GM23338 (cell line): ENCODE measurements at regions not wholly inside any gene's neighbourhood (a gene's known extent, or its start where the extent isn't known, plus 50 kb on each side); places are given as distances from the start of the nearest gene placed in this dataset.

Source experiments
- ATAC-seq: fragments of 200-7000 bp; cut with Tn5 transposase; 3 replicates; pipeline ENCODE4 v1.9.1; 2020
- DNase-seq: peaks from one replicate; pipeline ENCODE4 v3.0.0-alpha.2; 2015; ENCODE audit warnings: low spot score
- H2AFZ ChIP-seq: fragments of 200-600 bp; sonication (generic); 2 replicates; pipeline ENCODE4 v1.8.0; 2016; ENCODE audit warnings: antibody characterized with exemption, mild to moderate bottlenecking, moderate library complexity
- H3F3A ChIP-seq: fragments of 200-600 bp; sonication (generic); replicated peaks from 2 replicates; pipeline ENCODE4 v1.8.0; 2017; ENCODE audit warnings: antibody characterized with exemption, mixed run types, low read depth
- H3K27ac ChIP-seq: fragments of 200-600 bp; sonication (generic); 2 replicates; pipeline ENCODE4 v1.6.1; 2016; ENCODE audit warnings: low read depth
- H3K27me3 ChIP-seq: fragments of 200-600 bp; sonication (generic); 2 replicates; pipeline ENCODE4 v1.8.0; 2016; ENCODE audit warnings: mild to moderate bottlenecking, mixed run types, moderate library complexity; ENCODE audit not compliant: insufficient read depth
- H3K36me3 ChIP-seq: fragments of 200-600 bp; sonication (generic); 2 replicates; pipeline ENCODE4 v1.8.0; 2016; ENCODE audit warnings: mild to moderate bottlenecking; ENCODE audit not compliant: insufficient read depth
- H3K4me1 ChIP-seq: fragments of 200-600 bp; sonication (generic); 2 replicates; pipeline ENCODE4 v1.8.0; 2016; ENCODE audit warnings: mild to moderate bottlenecking, moderate library complexity; ENCODE audit not compliant: insufficient read depth
- H3K4me2 ChIP-seq: fragments of 200-600 bp; sonication (generic); 2 replicates; pipeline ENCODE4 v1.7.1; 2017; ENCODE audit warnings: mixed run types
- H3K4me3 ChIP-seq: fragments of 200-600 bp; sonication (generic); 2 replicates; pipeline ENCODE4 v1.6.1; 2016; ENCODE audit warnings: mixed run types
- H3K79me2 ChIP-seq: fragments of 200-600 bp; sonication (generic); replicated peaks from 2 replicates; pipeline ENCODE4 v1.8.0; 2017; ENCODE audit warnings: mild to moderate bottlenecking; ENCODE audit not compliant: insufficient read depth
- H3K9me2 ChIP-seq: fragments of 200-600 bp; sonication (generic); 2 replicates; pipeline ENCODE4 v1.8.0; 2017; ENCODE audit not compliant: insufficient read depth
- H4K20me1 ChIP-seq: fragments of 200-600 bp; sonication (generic); replicated peaks from 2 replicates; pipeline ENCODE4 v1.8.0; 2017; ENCODE audit warnings: mild to moderate bottlenecking; ENCODE audit not compliant: insufficient read depth
- H3K27ac Mint-ChIP-seq: 2 replicates; pipeline ENCODE4 v1.8.0; 2020; ENCODE audit warnings: inconsistent platforms, mild to moderate bottlenecking, moderate library complexity, mixed read lengths
- H3K27me3 Mint-ChIP-seq: 3 replicates; pipeline ENCODE4 v1.8.0; 2022; ENCODE audit warnings: low read depth, mild to moderate bottlenecking, moderate library complexity, mixed read lengths, inconsistent platforms; ENCODE audit not compliant: insufficient read depth, poor library complexity
- H3K36me3 Mint-ChIP-seq: 3 replicates; pipeline ENCODE4 v1.8.0; 2021; ENCODE audit warnings: low read depth, mild to moderate bottlenecking, inconsistent platforms, moderate library complexity, mixed read lengths
- H3K4me1 Mint-ChIP-seq: 3 replicates; pipeline ENCODE4 v1.8.0; 2020; ENCODE audit warnings: mild to moderate bottlenecking, inconsistent platforms, mixed read lengths
- H3K4me3 Mint-ChIP-seq: 3 replicates; pipeline ENCODE4 v1.8.0; 2021; ENCODE audit warnings: moderate library complexity, mild to moderate bottlenecking, inconsistent platforms, mixed read lengths
- H3K9me3 Mint-ChIP-seq: 3 replicates; pipeline ENCODE4 v1.8.0; 2020; ENCODE audit warnings: moderate library complexity, mild to moderate bottlenecking, inconsistent platforms, mixed read lengths
- CREB1 ChIP-seq: fragments of 250-450 bp; sonication (Bioruptor Pico); IDR thresholded peaks from 2 replicates; pipeline ENCODE4 v1.5.0; 2020; ENCODE audit warnings: low read depth, mild to moderate bottlenecking, moderate library complexity
- CTCF ChIP-seq, 2 experiments: fragments of 200-600 bp in 1 of 2; sonication (generic) in 1 of 2; conservative IDR thresholded peaks; 2 replicates each; pipeline versions ENCODE4 v1.5.1 to v1.6.1; 2016 to 2017; ENCODE audit warnings: antibody characterized with exemption in 2 of 2, low read depth in 2 of 2, mild to moderate bottlenecking in 2 of 2, moderate library complexity in 1 of 2
- ETS1 ChIP-seq: IDR thresholded peaks from 2 replicates; pipeline ENCODE4 v1.6.1; 2016; ENCODE audit warnings: antibody characterized with exemption
- EZH2 ChIP-seq: fragments of 200-600 bp; sonication (generic); IDR thresholded peaks from one replicate; pipeline ENCODE4 v1.8.0; 2017; ENCODE audit warnings: antibody characterized with exemption, mild to moderate bottlenecking, low read depth; ENCODE audit not compliant: unreplicated experiment
- EZH2phosphoT487 ChIP-seq: fragments of 200-600 bp; sonication (generic); IDR thresholded peaks from one replicate; pipeline ENCODE4 v1.8.1; 2018; ENCODE audit warnings: antibody characterized with exemption; ENCODE audit not compliant: unreplicated experiment
- JUNB ChIP-seq: IDR thresholded peaks from one replicate; pipeline ENCODE4 v1.6.1; 2016; ENCODE audit warnings: antibody characterized with exemption; ENCODE audit not compliant: unreplicated experiment
- NANOG ChIP-seq: IDR thresholded peaks from 2 replicates; pipeline ENCODE4 v1.6.1; 2016; ENCODE audit warnings: antibody characterized with exemption, borderline replicate concordance
- POLR2AphosphoS5 ChIP-seq: IDR thresholded peaks from 2 replicates; pipeline ENCODE4 v1.6.1; 2016; ENCODE audit warnings: antibody characterized with exemption, low read depth
- STAT1 ChIP-seq: IDR thresholded peaks from one replicate; pipeline ENCODE4 v1.6.1; 2016; ENCODE audit warnings: antibody characterized with exemption; ENCODE audit not compliant: unreplicated experiment
- ZNF114 ChIP-seq: fragments of 250-450 bp; sonication (Bioruptor Pico); IDR thresholded peaks from 2 replicates; pipeline ENCODE4 v1.5.0; 2020; ENCODE audit warnings: mild to moderate bottlenecking, moderate library complexity
- ZNF331 ChIP-seq: fragments of 250-450 bp; sonication (Bioruptor Pico); IDR thresholded peaks from 2 replicates; pipeline ENCODE4 v1.5.0; 2020; ENCODE audit warnings: low read depth, mild to moderate bottlenecking, moderate library complexity
- ZNF462 ChIP-seq: fragments of 250-450 bp; sonication (Bioruptor Pico); IDR thresholded peaks from 2 replicates; pipeline ENCODE4 v1.5.0; 2020; ENCODE audit warnings: mild to moderate bottlenecking, moderate library complexity
- TF ChIP-seq, protein P1 (sequence below): IDR thresholded peaks from one replicate; pipeline ENCODE4 v1.6.1; 2018; ENCODE audit warnings: antibody characterized with exemption; ENCODE audit not compliant: unreplicated experiment

DNA sequence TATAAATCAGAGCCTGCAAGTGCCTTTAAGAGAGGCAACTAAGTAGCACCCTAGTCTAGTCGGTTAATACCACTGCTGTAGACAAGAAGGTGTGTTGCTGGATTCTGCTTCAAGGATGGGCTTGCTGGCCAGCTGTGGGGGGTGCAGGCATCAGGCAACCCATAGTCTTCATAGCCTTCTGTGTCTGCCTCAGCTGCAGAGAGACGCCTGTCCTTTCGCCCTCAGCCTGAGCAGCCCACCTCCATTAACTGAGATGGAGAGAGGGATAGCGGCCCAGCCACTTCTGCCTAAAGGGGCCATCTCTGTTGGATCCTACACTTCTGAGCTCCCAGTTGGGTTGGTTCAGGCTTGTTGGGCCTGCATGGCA lies 123.7 kb upstream of the MLIP start:
- Mint-ChIP-seq H3K27ac (no peak overlapping the region), H3K4me1 (peaks cover 22% of the 10 kb centered on the region), H3K9me3 (no peaks in the 10 kb centered on the region), H3K36me3 (no peaks in the 10 kb centered on the region), H3K4me3 (no peak overlapping the region), H3K27me3 (peaks cover 4% of the 10 kb centered on the region)
- no peaks in the 10 kb centered on the region for H3K9me2 ChIP-seq
- DNase-seq (no peak), ATAC-seq (no peak)
- peak overlapping the region; percentile 61; the same call in 1 of the 2 replicates for H2AFZ ChIP-seq
- no peak overlapping the region for H3K4me3 ChIP-seq
- H4K20me1 ChIP-seq: no peaks in the 10 kb centered on the region
- TF ChIP-seq, protein P1, sequence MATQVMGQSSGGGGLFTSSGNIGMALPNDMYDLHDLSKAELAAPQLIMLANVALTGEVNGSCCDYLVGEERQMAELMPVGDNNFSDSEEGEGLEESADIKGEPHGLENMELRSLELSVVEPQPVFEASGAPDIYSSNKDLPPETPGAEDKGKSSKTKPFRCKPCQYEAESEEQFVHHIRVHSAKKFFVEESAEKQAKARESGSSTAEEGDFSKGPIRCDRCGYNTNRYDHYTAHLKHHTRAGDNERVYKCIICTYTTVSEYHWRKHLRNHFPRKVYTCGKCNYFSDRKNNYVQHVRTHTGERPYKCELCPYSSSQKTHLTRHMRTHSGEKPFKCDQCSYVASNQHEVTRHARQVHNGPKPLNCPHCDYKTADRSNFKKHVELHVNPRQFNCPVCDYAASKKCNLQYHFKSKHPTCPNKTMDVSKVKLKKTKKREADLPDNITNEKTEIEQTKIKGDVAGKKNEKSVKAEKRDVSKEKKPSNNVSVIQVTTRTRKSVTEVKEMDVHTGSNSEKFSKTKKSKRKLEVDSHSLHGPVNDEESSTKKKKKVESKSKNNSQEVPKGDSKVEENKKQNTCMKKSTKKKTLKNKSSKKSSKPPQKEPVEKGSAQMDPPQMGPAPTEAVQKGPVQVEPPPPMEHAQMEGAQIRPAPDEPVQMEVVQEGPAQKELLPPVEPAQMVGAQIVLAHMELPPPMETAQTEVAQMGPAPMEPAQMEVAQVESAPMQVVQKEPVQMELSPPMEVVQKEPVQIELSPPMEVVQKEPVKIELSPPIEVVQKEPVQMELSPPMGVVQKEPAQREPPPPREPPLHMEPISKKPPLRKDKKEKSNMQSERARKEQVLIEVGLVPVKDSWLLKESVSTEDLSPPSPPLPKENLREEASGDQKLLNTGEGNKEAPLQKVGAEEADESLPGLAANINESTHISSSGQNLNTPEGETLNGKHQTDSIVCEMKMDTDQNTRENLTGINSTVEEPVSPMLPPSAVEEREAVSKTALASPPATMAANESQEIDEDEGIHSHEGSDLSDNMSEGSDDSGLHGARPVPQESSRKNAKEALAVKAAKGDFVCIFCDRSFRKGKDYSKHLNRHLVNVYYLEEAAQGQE: no peak
- TF ChIP-seq NANOG: no peak
- no peak for TF ChIP-seq EZH2
- no peak for TF ChIP-seq ZNF114
- TF ChIP-seq POLR2AphosphoS5: no peak
- no peak for TF ChIP-seq ZNF462 (CRISPR knock-in tag)
- TF ChIP-seq JUNB: no peak
- no peak for TF ChIP-seq ETS1
- TF ChIP-seq CREB1 (CRISPR knock-in tag): no peak
- no peak for TF ChIP-seq STAT1
- TF ChIP-seq ZNF331: no peak
- TF ChIP-seq EZH2phosphoT487: no peak
- TF ChIP-seq CTCF (conservative IDR thresholded peaks at IDR 0.05; ENCODE audit: low read depth in 2 of 2): no peak
- H3F3A ChIP-seq: no peaks in the 10 kb centered on the region
- no peaks in the 10 kb centered on the region for H3K27me3 ChIP-seq
- peaks cover 11% of the 10 kb centered on the region for H3K4me1 ChIP-seq
- H3K4me2 ChIP-seq: no peak overlapping the region
- H3K27ac ChIP-seq: no peak overlapping the region
- no peaks in the 10 kb centered on the region for H3K36me3 ChIP-seq
- H3K79me2 ChIP-seq: no peaks in the 10 kb centered on the region
